Thoracic aorta (tissue), 2 donors: ENCODE measurements at regions not wholly inside any gene's neighbourhood (a gene's known extent, or its start where the extent isn't known, plus 50 kb on each side); places are given as distances from the start of the nearest gene placed in this dataset.

Source experiments
- ATAC-seq: fragments of 150-250 bp; one replicate; pipeline ENCODE4 v1.8.0; 2017; ENCODE audit warnings: low read depth; ENCODE audit not compliant: insufficient number of reproducible peaks, low FRiP score
- DNase-seq: peaks from one replicate; pipeline ENCODE4 v3.0.0-alpha.2; 2020; ENCODE audit warnings: low spot score
- H3K27ac ChIP-seq, 2 donors: fragments of 200-600 bp; sonication (generic); 1 replicate in 1 of 2; 2 replicates in 1 of 2; pipeline ENCODE4 v1.5.1; 2016; ENCODE audit warnings: mild to moderate bottlenecking in 2 of 2, moderate library complexity in 2 of 2
- H3K27me3 ChIP-seq: fragments of 200-600 bp; sonication (generic); replicated peaks from 2 replicates; pipeline ENCODE4 v1.6.0; 2016; ENCODE audit warnings: mild to moderate bottlenecking; ENCODE audit not compliant: insufficient read depth
- H3K36me3 ChIP-seq: fragments of 200-600 bp; sonication (generic); one replicate; pipeline ENCODE4 v1.5.1; 2016
- H3K4me1 ChIP-seq, 2 donors: fragments of 200-600 bp; sonication (generic); 1 replicate in 1 of 2; 2 replicates in 1 of 2; pipeline versions ENCODE4 v1.5.1 to v1.6.0; 2016; ENCODE audit warnings: low read depth in 2 of 2, mild to moderate bottlenecking in 1 of 2; ENCODE audit not compliant: control insufficient read depth in 1 of 2
- H3K4me3 ChIP-seq: fragments of 200-600 bp; sonication (generic); 2 replicates; pipeline ENCODE4 v1.5.1; 2016; ENCODE audit warnings: mild to moderate bottlenecking
- H3K9me3 ChIP-seq: fragments of 200-600 bp; sonication (generic); 2 replicates; pipeline ENCODE4 v1.5.1; 2016
- TF ChIP-seq, protein P1 (sequence below): fragments of 200-600 bp; sonication (generic); IDR thresholded peaks from one replicate; pipeline ENCODE4 v1.5.1; 2019; ENCODE audit warnings: antibody characterized with exemption

DNA sequence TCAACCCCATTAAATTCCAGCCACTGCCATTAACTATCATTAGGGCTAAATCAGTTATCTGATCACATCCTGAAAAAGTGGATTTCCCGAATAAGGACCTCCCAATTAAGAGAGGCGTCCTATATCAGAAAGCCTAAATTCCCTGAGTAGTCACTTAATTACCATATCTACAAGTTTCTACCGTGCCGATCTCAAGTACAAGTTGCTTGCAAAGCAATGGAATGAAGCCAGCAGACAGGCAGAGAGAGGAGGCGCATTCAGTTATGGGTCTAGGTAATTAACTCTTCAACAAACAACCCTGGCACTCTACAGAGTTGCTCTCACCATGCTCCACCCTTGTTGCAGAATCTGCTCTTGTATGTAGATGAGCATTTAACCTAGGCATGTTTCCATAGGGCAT, 494.6 kb upstream of the RUNX1 start:
- H3K36me3 ChIP-seq, result no peaks in the 10 kb centered on the region
- no peak overlapping the region for H3K27ac ChIP-seq
- H3K9me3 ChIP-seq, result no peaks in the 10 kb centered on the region
- no peaks in the 10 kb centered on the region for H3K27me3 ChIP-seq
- ATAC-seq (no peak), DNase-seq (no peak)
- no peak overlapping the region for H3K4me3 ChIP-seq
- TF ChIP-seq, protein P1, sequence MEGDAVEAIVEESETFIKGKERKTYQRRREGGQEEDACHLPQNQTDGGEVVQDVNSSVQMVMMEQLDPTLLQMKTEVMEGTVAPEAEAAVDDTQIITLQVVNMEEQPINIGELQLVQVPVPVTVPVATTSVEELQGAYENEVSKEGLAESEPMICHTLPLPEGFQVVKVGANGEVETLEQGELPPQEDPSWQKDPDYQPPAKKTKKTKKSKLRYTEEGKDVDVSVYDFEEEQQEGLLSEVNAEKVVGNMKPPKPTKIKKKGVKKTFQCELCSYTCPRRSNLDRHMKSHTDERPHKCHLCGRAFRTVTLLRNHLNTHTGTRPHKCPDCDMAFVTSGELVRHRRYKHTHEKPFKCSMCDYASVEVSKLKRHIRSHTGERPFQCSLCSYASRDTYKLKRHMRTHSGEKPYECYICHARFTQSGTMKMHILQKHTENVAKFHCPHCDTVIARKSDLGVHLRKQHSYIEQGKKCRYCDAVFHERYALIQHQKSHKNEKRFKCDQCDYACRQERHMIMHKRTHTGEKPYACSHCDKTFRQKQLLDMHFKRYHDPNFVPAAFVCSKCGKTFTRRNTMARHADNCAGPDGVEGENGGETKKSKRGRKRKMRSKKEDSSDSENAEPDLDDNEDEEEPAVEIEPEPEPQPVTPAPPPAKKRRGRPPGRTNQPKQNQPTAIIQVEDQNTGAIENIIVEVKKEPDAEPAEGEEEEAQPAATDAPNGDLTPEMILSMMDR, result no peak
- no peaks in the 10 kb centered on the region for H3K4me1 ChIP-seq

DNA sequence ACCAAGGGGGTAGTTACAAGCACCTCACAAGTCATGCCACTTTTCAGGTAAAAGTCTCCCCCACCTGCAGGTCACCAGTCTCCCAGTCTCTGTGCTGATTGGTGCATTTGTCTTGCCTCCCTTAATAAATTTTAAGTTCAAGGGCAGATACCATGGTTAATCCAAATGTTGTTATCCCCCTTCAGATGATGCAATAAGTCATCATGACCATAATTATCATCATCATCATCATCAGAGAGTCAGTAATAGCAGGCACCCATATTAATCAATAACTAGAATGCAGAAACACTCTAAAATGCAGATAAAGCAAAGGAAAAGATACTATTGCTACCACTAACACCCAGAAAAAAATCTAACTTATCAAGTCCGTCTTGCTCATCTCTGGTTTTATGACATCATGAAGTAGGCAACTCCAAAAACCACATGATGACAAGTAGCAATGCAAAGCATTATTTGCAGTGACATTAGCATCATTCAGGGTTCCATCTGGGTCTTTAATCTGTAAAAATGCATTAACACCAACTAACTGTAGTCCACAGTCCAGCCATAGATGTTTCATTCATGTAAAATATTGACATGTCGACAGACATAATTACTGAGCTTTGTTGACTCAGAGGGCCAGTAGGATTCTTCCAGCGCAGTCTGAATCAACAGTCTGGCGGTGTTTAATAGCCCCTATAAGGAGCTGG, 492.0 kb upstream of the RUNX1 start:
- TF ChIP-seq, protein P1, result no peak
- no peaks in the 10 kb centered on the region for H3K4me1 ChIP-seq
- ATAC-seq, result no peak
- no peak overlapping the region for H3K4me3 ChIP-seq
- H3K9me3 ChIP-seq, result no peaks in the 10 kb centered on the region
- no peak overlapping the region for H3K27ac ChIP-seq
- no peak for DNase-seq
- no peaks in the 10 kb centered on the region for H3K27me3 ChIP-seq
- H3K36me3 ChIP-seq, result no peaks in the 10 kb centered on the region

DNA sequence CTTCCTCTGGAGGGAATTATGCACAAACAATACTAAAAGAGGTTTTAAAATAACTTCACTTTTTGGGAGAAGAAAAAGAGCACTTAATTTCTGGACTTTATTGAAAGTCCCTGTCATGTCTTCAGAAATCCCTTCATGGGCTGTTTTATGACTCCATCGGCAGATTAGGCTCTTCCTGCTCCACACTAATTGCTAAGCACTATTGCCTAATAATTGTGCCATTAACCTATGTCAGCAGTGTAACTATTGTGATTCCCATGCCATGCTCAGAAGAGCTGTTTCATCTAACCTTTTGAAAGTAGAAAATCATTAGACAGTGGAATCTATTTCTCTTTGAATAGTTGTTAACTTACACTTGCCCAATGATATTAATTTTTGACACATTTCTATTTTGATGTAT, 489.3 kb upstream of the RUNX1 start:
- H3K27ac ChIP-seq, result no peak overlapping the region
- no peak overlapping the region for H3K4me3 ChIP-seq
- ATAC-seq (no peak), DNase-seq (no peak)
- H3K27me3 ChIP-seq, result no peaks in the 10 kb centered on the region
- H3K4me1 ChIP-seq, result no peaks in the 10 kb centered on the region
- TF ChIP-seq, protein P1, result no peak
- no peaks in the 10 kb centered on the region for H3K9me3 ChIP-seq
- no peaks in the 10 kb centered on the region for H3K36me3 ChIP-seq

DNA sequence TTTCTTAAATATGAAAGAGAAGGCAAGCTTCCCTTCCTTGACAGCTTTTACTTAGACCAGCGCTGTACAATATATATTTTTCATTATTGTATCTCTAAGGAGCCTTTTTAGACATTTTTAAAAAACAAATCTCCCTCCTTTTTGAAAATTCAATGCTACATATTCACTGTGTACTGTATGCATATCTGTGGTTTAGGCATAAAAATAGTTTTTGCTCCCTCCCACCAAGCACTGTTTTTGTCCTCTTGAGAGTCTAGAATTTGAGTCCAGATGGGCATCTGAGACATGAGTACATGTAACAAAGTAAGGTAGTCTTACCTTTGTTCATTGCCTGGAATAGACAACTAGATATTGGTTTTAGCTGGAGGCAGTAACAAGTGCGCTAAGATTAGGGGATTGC, 488.5 kb upstream of the RUNX1 start:
- no peak for ATAC-seq
- Histone ChIP-seq H3K27me3 (no peaks in the 10 kb centered on the region), H3K36me3 (no peaks in the 10 kb centered on the region), H3K4me1 (no peaks in the 10 kb centered on the region), H3K27ac (no peak overlapping the region), H3K9me3 (no peaks in the 10 kb centered on the region), H3K4me3 (no peak overlapping the region)
- TF ChIP-seq, protein P1, result no peak
- DNase-seq, result no peak

DNA sequence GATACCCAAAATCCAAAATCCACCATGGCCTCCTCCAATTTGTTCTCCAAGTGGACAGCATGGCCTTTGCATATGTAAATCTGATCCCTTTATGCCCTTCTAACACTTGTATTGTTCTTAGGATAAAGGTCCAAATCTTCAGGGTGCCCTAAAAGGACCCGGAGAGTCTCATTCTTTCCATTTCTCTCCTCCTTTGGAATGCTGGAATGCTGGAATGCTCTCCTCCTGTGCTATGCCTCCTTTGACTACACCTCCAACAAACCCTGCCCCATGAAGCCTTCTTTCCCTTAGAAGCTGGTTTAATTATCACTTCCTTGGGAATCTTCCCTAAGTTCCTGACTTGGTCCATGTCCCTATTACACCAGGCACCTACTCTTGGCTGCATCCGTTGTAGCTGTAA, 484.8 kb upstream of the RUNX1 start:
- TF ChIP-seq, protein P1, result no peak
- ATAC-seq (no peak), DNase-seq (no peak)
- no peak overlapping the region for H3K4me3 ChIP-seq
- no peaks in the 10 kb centered on the region for H3K9me3 ChIP-seq
- peaks cover 0 to 2% of the 10 kb centered on the region in 2 donors for H3K4me1 ChIP-seq
- no peaks in the 10 kb centered on the region for H3K27me3 ChIP-seq
- H3K36me3 ChIP-seq, result no peaks in the 10 kb centered on the region
- no peak overlapping the region for H3K27ac ChIP-seq
